ENCODE measurements at regions not wholly inside any gene's neighbourhood (a gene's known extent, or its start where the extent isn't known, plus 50 kb on each side); places are given as distances from the start of the nearest gene placed in this dataset.

- TF ChIP-seq POLR2A (IDR thresholded peaks at IDR 0.05) (no peak), CTCF (IDR thresholded peaks at IDR 0.05) (no peak)
Observed at GRCh38 chr14:37796703-37797416, 201.4 kb downstream of the TTC6 start.
